NT2/D1 (cell line): ENCODE measurements at regions not wholly inside any gene's neighbourhood (a gene's known extent, or its start where the extent isn't known, plus 50 kb on each side); places are given as distances from the start of the nearest gene placed in this dataset.

Experiments used
- SUZ12 ChIP-seq: IDR thresholded peaks from 2 replicates; pipeline ENCODE4 v1.6.1; 2011; ENCODE audit not compliant: insufficient read length, insufficient read depth; ENCODE audit errors: extremely low read depth
- YY1 ChIP-seq: IDR thresholded peaks from 2 replicates; pipeline ENCODE4 v1.6.1; 2011; ENCODE audit not compliant: insufficient read length, insufficient read depth
- ZNF274 ChIP-seq: IDR thresholded peaks from 2 replicates; pipeline ENCODE4 v1.6.1; 2011; ENCODE audit warnings: mild to moderate bottlenecking, low read depth, low read length

GRCh38 chr6:113489952-113490746, 367.0 kb upstream of the MARCKS start:
- no peak for TF ChIP-seq YY1
- TF ChIP-seq SUZ12: no peak
- TF ChIP-seq ZNF274: no peak
